MM.1S (cell line): ENCODE measurements at regions not wholly inside any gene's neighbourhood (a gene's known extent, or its start where the extent isn't known, plus 50 kb on each side); places are given as distances from the start of the nearest gene placed in this dataset.

Experiments used
- EZH2 ChIP-seq: fragments of 300-600 bp; sonication (generic); optimal IDR thresholded peaks from 2 replicates; pipeline ENCODE3; 2017; ENCODE audit warnings: low read depth, mild to moderate bottlenecking, antibody characterized with exemption, low read length, mixed read lengths
- EZH2phosphoT487 ChIP-seq: fragments of 300-600 bp; sonication (generic); IDR thresholded peaks from 2 replicates; pipeline ENCODE4 v1.6.1; 2018; ENCODE audit warnings: antibody characterized with exemption, low read length
- TF ChIP-seq, protein P1 (sequence below): fragments of 300-600 bp; sonication (generic); IDR thresholded peaks from 2 replicates; pipeline ENCODE4 v1.5.1; 2016; ENCODE audit warnings: antibody characterized with exemption, low read length, mixed read lengths

GRCh38 chr6:147805155-147805554 is 296.7 kb downstream of the SAMD5 start:
- TF ChIP-seq, protein P1, sequence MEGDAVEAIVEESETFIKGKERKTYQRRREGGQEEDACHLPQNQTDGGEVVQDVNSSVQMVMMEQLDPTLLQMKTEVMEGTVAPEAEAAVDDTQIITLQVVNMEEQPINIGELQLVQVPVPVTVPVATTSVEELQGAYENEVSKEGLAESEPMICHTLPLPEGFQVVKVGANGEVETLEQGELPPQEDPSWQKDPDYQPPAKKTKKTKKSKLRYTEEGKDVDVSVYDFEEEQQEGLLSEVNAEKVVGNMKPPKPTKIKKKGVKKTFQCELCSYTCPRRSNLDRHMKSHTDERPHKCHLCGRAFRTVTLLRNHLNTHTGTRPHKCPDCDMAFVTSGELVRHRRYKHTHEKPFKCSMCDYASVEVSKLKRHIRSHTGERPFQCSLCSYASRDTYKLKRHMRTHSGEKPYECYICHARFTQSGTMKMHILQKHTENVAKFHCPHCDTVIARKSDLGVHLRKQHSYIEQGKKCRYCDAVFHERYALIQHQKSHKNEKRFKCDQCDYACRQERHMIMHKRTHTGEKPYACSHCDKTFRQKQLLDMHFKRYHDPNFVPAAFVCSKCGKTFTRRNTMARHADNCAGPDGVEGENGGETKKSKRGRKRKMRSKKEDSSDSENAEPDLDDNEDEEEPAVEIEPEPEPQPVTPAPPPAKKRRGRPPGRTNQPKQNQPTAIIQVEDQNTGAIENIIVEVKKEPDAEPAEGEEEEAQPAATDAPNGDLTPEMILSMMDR, result no peak
- TF ChIP-seq EZH2 (no peak), EZH2phosphoT487 (no peak)
